ENCODE measurements at regions not wholly inside any gene's neighbourhood (a gene's known extent, or its start where the extent isn't known, plus 50 kb on each side); places are given as distances from the start of the nearest gene placed in this dataset.

DNA sequence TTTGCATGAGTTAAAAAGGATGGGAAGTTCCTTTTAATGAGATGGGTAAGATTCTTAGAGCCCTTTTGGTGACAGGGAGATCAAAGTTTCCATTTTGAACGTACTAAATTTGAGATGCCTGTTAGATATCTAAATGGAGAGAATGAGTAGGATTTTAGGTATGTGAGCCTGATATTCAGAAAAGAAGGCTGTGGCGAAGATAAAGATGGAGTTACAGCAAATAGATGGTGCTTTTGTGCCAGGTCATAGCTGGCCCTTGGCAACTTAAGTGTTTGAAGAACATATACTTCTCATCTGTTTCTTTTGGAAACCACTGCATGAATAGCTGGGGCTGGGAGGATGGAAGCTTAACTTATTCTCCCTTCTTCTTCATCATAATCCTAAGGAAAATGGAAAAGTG is 282.5 kb downstream of the PTBP2 start:
- no peak for DNase-seq (ENCODE audit: low read depth)

DNA sequence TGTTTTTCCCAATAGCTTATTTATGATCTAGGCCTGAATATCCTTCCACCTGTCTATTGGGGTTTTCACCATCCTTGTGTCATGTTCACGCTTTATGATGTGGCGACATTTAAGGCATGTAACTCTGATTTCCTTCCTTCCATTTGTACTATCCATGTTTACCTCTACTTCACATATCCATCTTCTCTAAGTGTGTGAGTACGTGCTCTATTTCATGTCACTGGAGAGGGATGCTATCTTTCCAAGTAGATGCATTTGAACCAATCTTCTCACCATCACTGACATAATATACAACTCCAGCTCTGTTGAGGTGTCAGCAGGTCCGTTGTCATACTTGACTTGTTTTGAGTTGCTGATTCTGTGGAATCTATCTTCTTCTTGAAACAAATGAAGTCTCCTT is 283.2 kb downstream of the PTBP2 start:
- TF ChIP-seq, protein P1, sequence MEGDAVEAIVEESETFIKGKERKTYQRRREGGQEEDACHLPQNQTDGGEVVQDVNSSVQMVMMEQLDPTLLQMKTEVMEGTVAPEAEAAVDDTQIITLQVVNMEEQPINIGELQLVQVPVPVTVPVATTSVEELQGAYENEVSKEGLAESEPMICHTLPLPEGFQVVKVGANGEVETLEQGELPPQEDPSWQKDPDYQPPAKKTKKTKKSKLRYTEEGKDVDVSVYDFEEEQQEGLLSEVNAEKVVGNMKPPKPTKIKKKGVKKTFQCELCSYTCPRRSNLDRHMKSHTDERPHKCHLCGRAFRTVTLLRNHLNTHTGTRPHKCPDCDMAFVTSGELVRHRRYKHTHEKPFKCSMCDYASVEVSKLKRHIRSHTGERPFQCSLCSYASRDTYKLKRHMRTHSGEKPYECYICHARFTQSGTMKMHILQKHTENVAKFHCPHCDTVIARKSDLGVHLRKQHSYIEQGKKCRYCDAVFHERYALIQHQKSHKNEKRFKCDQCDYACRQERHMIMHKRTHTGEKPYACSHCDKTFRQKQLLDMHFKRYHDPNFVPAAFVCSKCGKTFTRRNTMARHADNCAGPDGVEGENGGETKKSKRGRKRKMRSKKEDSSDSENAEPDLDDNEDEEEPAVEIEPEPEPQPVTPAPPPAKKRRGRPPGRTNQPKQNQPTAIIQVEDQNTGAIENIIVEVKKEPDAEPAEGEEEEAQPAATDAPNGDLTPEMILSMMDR (conservative IDR thresholded peaks at IDR 0.05; ENCODE audit: low read length): no peak
- no peak for DNase-seq (ENCODE audit: low read depth)
- H3K4me3 ChIP-seq (ENCODE audit: low read length): no peak overlapping the region

More for the DNA sequence above, 282.5 kb downstream of the PTBP2 start:
- no peak overlapping the region for H3K4me3 ChIP-seq (ENCODE audit: low read length)
- TF ChIP-seq, protein P1 (conservative IDR thresholded peaks at IDR 0.05; ENCODE audit: low read length): no peak

DNA sequence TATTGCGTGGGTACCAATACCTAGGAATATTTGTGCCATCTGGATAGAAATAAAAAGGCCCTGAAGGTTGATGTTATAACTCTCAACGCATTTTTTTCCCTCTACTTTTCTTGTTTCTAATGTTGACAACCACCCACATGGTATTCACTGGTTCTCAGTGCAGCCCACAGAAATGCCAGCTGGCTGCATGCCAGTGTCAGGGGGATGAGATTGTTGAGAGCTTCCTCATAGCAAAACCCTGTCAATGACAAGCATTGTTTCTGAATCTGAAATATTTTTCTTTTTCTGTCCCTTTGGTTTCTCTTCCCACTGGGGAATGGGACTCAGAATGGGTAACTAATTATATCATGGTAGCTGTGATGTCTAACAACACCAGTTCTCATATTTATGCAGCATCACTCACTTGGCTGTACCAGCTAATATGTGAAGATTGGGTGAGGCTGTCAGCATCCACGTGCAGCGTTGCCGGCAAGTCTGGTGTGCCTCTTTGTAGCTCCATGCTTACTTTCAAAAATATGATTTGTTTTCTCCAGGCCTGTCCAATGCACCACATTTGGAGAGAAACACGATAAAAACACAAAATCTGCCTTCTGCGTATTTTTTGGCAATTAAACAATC is 284.6 kb downstream of the PTBP2 start:
- DNase-seq (ENCODE audit: low read depth): peak; percentile 75
- TF ChIP-seq, protein P1 (conservative IDR thresholded peaks at IDR 0.05; ENCODE audit: low read length): no peak
- no peak overlapping the region for H3K4me3 ChIP-seq (ENCODE audit: low read length)

DNA sequence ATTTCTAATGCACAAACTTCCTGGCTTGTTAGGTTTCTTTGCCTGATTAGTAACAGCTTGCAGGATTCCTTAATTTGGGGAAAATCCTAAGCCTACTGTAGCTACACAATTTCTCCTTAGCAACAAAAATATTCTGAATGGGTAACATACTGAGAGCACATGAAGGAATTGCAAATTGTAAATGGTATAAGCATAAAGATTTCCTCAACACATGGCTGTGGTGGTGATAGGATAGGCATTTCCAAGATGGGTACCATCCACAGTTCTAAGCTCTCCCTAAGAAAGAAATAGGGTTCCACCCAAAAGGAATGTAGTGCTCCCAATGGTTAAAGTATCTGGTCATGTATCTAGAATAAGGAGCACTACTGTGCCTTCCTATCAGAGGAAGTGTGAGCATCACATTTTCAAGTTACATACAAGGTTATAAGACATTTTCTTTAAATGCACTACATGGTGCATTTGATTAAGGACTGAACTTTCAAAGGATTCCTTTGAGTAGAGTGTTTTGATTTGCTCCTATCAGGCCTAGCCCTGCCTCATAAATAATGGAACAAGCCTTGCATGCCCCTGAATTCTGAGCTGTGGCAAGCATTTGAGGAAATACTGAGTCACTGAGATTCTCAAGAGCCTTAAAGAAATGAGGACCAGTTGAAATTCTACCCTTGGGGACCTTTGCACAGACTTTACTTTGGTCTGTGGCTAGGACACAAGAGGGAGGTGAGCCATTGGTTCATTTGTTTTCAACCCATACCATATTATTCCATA is 286.4 kb downstream of the PTBP2 start:
- TF ChIP-seq, protein P1 (conservative IDR thresholded peaks at IDR 0.05; ENCODE audit: low read length): no peak
- DNase-seq (ENCODE audit: low read depth): no peak
- no peak overlapping the region for H3K4me3 ChIP-seq (ENCODE audit: low read length)

DNA sequence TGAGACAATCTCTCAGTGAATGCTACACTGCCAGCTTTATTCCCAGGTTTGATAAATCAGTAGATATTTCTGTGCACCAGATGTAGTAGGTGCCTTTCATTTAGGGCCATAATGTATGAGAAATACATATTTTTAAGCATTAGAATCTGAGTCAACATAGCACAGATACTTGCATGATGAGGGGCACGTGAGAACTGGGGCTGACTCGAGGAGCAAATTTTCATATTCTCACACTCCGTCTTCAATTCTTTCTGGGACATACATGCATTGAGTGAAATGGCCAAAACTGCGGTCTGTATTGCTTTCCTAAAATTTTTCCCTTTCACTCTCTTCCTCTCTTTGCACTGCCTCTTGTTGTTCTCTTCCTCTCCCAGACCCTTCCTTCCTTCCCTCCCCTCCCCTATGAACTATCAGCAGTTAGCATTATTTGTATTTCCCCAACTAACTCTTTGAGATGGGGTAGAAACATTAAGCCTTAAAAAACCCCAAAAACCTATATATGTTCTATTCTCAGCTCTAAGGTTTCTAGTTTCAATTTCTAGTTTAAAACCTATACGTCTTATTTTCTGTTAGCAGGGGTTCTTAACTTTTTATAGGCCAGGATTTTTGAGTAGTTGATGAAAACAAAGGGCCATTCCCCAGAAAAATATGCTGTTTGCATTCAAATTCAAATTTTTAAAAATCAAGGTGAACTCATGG is 289.1 kb downstream of the PTBP2 start:
- TF ChIP-seq, protein P1 (conservative IDR thresholded peaks at IDR 0.05; ENCODE audit: low read length): no peak
- H3K4me3 ChIP-seq (ENCODE audit: low read length): no peak overlapping the region
- DNase-seq (ENCODE audit: low read depth): no peak

DNA sequence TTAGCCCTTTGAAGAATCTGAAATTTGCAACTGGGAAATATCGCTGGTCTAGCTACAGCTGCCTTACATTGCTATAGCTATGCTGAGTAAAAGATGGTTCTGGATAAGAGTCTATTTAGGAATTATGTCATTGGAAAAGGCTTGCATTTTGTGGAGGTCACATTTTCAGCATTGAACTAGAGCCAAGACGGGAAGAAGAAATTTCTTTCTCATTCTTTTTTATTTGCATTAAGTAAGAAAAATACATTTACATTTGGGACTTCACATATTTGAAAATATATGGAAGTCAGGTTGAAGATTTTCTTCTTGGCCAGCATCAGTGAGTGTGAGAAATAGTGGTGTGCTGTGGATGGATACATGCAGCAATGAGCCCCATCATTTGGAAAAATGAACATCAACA is 291.6 kb downstream of the PTBP2 start:
- H3K4me3 ChIP-seq (ENCODE audit: low read length): no peak overlapping the region
- TF ChIP-seq, protein P1 (conservative IDR thresholded peaks at IDR 0.05; ENCODE audit: low read length): no peak
- no peak for DNase-seq (ENCODE audit: low read depth)

Data from AG10803 (cell line).